Fibroblast of skin of scalp (primary cell): ENCODE measurements at regions not wholly inside any gene's neighbourhood (a gene's known extent, or its start where the extent isn't known, plus 50 kb on each side); places are given as distances from the start of the nearest gene placed in this dataset.
"Not testable (repeated sequence)": the region's sequence is repeated elsewhere in the genome, so short reads cannot be mapped to it uniquely, and the experiment has no call there.

ENCODE experiments used
- DNase-seq: peaks from one replicate; pipeline ENCODE4 v3.0.0-alpha.2; 2013

DNA sequence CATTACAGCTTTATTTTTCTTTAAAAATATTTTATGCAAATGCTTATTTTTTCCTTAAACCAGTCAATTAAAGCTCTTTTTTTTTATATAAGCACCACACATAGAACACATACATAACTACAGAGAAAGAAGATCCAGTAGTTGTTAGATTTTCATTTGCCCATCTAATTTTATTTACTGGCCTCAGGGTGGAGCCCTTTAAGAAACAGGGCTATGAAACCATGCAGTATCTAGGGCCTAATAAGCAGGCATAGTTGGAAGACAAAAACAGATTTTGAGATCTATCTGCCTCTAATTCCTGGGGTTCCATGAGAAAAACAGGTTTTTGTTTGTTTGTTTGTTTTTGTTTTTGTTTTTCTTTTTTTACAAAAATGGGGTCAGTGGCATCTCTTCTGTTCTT is 120.6 kb downstream of the BCHE start:
- DNase-seq = no peak

DNA sequence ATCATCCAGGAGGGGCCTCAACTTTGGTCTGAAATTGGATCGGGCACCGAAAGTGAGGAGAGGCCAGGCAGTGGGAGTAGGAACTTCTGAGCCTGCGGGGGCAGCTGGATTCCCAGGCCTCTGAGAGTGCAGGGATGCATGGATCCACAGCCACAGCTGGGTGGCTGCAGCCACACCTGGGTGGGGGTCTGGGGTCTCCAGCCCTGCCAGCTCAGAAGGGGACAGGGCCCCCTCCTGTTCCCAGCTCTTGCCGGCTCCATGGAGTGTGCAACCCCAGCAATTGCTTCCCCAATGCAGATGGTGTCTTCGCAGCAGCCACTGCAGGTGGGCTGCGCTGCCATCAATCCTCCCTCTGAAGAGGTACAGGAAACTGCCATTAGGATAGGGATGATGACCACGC is 123.7 kb downstream of the BCHE start:
- DNase-seq = no peak

DNA sequence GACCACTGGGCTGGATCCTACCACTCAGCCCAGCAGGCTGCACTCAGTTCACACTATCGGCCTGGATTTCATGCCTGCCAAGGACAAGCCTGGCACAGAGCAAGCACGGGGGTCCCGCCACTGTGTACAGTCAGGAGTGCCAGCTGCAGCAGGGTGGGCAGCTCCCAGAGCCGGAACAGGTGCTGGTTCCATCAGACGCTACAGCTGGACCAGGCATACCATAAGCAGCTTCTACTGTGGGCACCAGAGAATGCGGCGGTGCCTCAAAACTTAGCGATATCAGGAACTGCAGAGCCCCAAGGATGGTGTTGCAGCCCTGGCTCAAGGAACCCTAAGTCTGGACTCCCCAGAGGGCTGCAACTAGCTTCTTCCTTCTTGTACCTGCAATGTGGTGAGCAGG is 124.8 kb downstream of the BCHE start:
- DNase-seq = no peak

DNA sequence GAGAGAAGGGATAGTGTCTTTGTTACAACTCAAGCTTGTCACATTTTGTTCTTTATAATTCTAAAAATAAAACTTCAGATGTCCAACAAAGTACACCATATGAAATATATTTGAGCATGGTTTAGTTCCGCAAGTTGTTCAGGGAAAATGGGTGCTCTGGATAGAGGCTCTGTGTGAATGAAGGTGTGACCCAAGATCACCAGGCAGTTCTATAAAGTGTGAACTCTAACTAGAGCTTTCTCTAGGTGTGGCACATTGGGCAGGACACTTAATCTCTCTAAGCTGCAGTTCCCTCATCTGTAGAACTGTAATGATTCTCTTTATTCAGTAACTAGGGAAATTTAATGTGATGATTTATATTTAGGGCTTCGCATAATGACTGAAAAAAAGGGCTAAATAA is 139.3 kb downstream of the BCHE start:
- no peak for DNase-seq

- DNase-seq = no peak
These were observed 140.7 kb downstream of the BCHE start for GRCh38 chr3:165696496-165696895.

GRCh38 chr3:165683947-165684346 is 153.3 kb downstream of the BCHE start:
- DNase-seq = no peak

GRCh38 chr3:165682734-165683133 is 154.5 kb downstream of the BCHE start:
- no peak for DNase-seq

DNA sequence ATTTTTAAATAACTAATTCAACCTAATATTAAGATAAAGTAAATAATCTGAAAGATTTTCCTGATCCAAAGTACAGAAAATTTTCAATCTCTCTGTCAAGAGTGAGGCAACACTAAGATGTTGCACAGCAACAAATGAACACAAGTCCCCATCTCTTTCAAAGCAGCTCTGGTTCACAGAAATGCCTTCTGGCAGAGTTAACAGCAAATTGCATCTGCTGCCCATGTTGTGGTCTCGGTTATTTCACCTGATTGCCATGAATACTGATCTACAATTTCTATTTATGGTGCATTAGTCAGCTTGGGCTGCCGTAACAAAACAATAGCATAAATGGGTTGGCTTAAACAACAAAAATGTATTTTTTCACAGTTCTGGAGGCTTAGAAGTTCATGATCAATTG is 167.3 kb downstream of the BCHE start:
- DNase-seq = no peak

DNA sequence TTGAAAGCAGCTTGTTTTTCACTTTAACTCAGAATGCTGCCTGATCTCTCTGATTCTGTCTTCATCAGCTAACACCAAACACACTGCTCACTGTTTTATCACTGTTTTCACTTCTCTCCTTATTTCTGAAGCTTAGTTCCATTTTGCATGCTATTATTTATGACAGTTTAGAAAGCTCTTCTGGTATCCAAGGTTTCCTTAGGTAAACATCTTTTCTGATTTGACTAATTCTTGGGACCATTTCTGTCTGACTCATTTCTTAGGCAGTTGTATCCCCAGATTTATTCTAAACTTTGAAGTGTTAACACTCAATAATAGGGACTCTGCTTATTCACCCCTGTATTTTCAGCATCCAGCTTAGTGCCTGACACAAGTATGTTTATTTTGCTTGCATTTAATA is 167.7 kb downstream of the BCHE start:
- DNase-seq = no peak

- no peak for DNase-seq
These were observed 169.5 kb downstream of the BCHE start for GRCh38 chr3:165667676-165668075.

DNA sequence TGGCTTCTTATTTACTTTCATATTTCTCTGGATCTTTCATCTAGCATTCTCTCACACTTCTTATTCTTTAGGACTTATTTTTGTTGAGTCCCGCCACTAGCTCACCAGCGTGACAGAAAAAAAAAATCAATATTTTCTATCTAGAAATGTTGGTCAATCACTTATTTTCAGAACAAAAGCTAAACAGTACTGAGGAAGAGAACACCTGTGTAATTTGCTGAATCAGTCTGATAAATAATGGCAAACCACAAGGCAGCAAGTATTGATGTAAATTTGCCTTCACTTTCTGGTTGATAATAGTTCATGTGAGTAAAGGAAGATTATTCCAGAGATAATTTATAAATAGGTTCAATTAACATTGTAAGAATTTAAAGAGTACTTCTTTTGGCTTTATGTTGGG is 179.2 kb downstream of the BCHE start:
- DNase-seq = no peak

GRCh38 chr3:165653130-165653778 is 184.0 kb downstream of the BCHE start:
- DNase-seq = no peak

DNA sequence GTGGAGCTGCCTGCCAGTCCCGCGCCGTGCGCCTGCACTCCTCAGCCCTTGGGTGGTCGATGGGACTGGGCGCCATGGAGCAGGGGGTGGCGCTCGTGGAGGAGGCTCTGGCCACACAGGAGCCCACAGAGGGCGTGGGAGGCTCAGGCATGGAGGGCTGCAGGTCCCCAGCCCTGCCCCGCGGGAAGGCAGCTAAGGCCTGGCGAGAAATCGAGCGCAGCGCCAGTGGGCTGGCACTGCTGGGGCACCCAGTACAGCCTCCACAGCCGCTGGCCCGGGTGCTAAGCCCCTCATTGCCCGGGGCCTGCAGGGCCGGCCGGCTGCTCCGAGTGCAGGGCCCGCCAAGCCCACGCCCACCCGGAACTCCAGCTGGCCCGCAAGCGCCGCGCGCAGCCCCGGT is 187.9 kb downstream of the BCHE start:
- not testable (repeated sequence) for DNase-seq

DNA sequence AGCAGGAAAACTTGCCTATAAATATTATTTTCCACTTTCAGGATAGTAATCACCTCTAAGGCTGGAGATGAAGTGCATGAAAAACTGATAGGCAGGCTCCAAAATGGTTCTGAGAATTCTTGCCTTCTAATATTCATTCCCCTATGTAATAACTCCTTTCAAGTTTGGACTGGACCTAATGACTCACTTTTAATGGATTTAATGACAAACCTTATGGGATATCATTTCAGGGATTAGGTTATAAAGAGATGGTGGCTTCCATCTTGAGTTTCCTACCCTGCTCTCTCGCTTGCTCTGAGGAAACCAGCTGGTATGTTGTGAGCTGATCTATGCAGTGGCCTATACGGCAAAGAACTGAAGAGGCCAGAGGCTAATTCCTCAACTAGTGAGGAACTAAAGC is 192.0 kb downstream of the BCHE start:
- DNase-seq = no peak

GRCh38 chr3:165644331-165644730 is 192.9 kb downstream of the BCHE start:
- no peak for DNase-seq

- peak; percentile 82 for DNase-seq
These were observed 193.8 kb downstream of the BCHE start for GRCh38 chr3:165643425-165643824.

GRCh38 chr3:165642761-165643420 is 194.3 kb downstream of the BCHE start:
- peak; percentile 99 for DNase-seq

GRCh38 chr3:165641569-165642310 is 195.5 kb downstream of the BCHE start:
- no peak for DNase-seq

GRCh38 chr3:165640970-165641369 is 196.3 kb downstream of the BCHE start:
- DNase-seq = no peak

GRCh38 chr3:165640031-165640430 is 197.2 kb downstream of the BCHE start:
- no peak for DNase-seq

DNA sequence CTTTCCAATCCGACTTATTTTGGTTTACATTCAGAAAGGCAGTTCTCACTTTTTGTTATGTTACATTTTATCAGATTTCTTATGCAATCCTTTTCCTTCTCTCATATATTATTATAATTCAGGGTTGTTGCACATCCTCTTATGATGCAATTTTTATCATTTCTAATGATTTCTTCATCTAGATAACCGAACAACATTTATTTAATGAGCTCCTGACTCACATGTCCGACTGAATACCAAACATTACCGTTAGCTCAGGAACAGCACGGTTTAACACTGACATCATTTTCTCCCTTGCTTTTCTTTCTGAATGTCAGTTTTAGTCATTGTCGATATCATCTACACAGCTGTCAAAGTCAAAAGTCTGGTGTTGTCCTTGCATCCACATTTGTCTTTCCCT is 199.2 kb downstream of the BCHE start:
- no peak for DNase-seq

DNA sequence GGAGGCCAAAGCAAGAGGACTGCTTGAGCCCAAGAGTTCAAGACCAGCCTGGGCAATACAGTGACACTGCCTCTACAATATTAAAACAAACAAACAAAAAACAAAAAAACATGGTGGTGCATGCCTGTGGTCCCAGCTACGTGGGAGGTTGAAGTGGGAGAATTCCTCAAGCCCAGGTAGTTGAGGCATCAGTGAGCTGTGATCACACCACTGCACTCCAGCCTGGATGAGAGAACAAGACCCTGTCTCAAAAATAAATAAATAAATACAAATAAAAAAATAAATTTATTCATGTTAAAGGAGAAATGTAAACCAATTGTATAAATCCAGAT is 200.6 kb downstream of the BCHE start:
- DNase-seq = no peak

GRCh38 chr3:165635791-165636683 is 201.2 kb downstream of the BCHE start:
- DNase-seq = no peak
